Middle frontal gyrus (tissue), 1 donor: ENCODE measurements at regions not wholly inside any gene's neighbourhood (a gene's known extent, or its start where the extent isn't known, plus 50 kb on each side); places are given as distances from the start of the nearest gene placed in this dataset.
"Not testable (repeated sequence)": the region's sequence is repeated elsewhere in the genome, so short reads cannot be mapped to it uniquely, and the experiment has no call there.

Experiments
- DNase-seq: peaks from one replicate; pipeline ENCODE4 v3.0.0-alpha.2; 2015; ENCODE audit warnings: low spot score; ENCODE audit errors: extremely low spot score

GRCh38 chr15:62897634-62898033 lies 144.9 kb upstream of the TPM1 start:
- no peak for DNase-seq

- DNase-seq, result no peak
Measured at GRCh38 chr15:62899090-62899493, 143.5 kb upstream of the TPM1 start.

GRCh38 chr15:62900071-62900802 lies 142.3 kb upstream of the TPM1 start:
- DNase-seq, result no peak

- DNase-seq, result no peak
Measured at GRCh38 chr15:62901087-62901486, 141.5 kb upstream of the TPM1 start.

- no peak for DNase-seq
Measured at GRCh38 chr15:62901909-62902546, 140.5 kb upstream of the TPM1 start.

- DNase-seq, result no peak
Measured at GRCh38 chr15:62902821-62903220, 139.7 kb upstream of the TPM1 start.

- no peak for DNase-seq
Measured at GRCh38 chr15:62903437-62903836, 139.1 kb upstream of the TPM1 start.

- DNase-seq, result no peak
Measured at GRCh38 chr15:62904041-62904910, 138.3 kb upstream of the TPM1 start.

- no peak for DNase-seq
Measured at GRCh38 chr15:62906627-62907026, 135.9 kb upstream of the TPM1 start.

GRCh38 chr15:62907275-62907674 lies 135.3 kb upstream of the TPM1 start:
- DNase-seq, result no peak

- DNase-seq, result not testable (repeated sequence)
Measured at GRCh38 chr15:62908341-62908740, 134.2 kb upstream of the TPM1 start.

GRCh38 chr15:62909257-62909656 lies 133.3 kb upstream of the TPM1 start:
- DNase-seq, result no peak

- no peak for DNase-seq
Measured at GRCh38 chr15:62912282-62912681, 130.3 kb upstream of the TPM1 start.

- DNase-seq, result no peak
Measured at GRCh38 chr15:62912808-62913207, 129.7 kb upstream of the TPM1 start.

- no peak for DNase-seq
Measured at GRCh38 chr15:62913246-62913645, 129.3 kb upstream of the TPM1 start.

GRCh38 chr15:62914461-62915079 lies 128.0 kb upstream of the TPM1 start:
- DNase-seq, result no peak

GRCh38 chr15:62920682-62921502 lies 121.7 kb upstream of the TPM1 start:
- DNase-seq, result no peak

- no peak for DNase-seq
Measured at GRCh38 chr15:62922514-62922913, 120.0 kb upstream of the TPM1 start.

- DNase-seq, result no peak
Measured at GRCh38 chr15:62925875-62926274, 116.7 kb upstream of the TPM1 start.

GRCh38 chr15:62927196-62927595 lies 115.4 kb upstream of the TPM1 start:
- DNase-seq, result no peak

GRCh38 chr15:62927836-62928235 lies 114.7 kb upstream of the TPM1 start:
- no peak for DNase-seq
